Endodermal cell (in vitro differentiated cells): ENCODE measurements at regions not wholly inside any gene's neighbourhood (a gene's known extent, or its start where the extent isn't known, plus 50 kb on each side); places are given as distances from the start of the nearest gene placed in this dataset.

ENCODE experiments used
- DNase-seq: peaks from one replicate; pipeline ENCODE4 v3.0.0-alpha.2; 2017
- H3K27ac ChIP-seq: 2 replicates; pipeline ENCODE4 v1.5.1; 2013; ENCODE audit warnings: mild to moderate bottlenecking, low read depth, low read length, moderate library complexity
- H3K27me3 ChIP-seq: 2 replicates; pipeline ENCODE4 v1.6.1; 2013; ENCODE audit warnings: mild to moderate bottlenecking, low read length, moderate library complexity; ENCODE audit not compliant: insufficient read depth, control insufficient read depth, poor library complexity, severe bottlenecking
- H3K36me3 ChIP-seq: 2 replicates; pipeline ENCODE4 v1.7.0; 2013; ENCODE audit warnings: mild to moderate bottlenecking, low read length, moderate library complexity; ENCODE audit not compliant: control insufficient read depth, insufficient read depth
- H3K4me1 ChIP-seq: one replicate; pipeline ENCODE4 v1.7.0; 2013; ENCODE audit warnings: low read length; ENCODE audit not compliant: control insufficient read depth, insufficient read depth
- H3K4me3 ChIP-seq: 2 replicates; pipeline ENCODE4 v1.5.1; 2013; ENCODE audit warnings: mild to moderate bottlenecking, low read length, moderate library complexity
- H3K9ac ChIP-seq: 2 replicates; pipeline ENCODE4 v1.6.1; 2013; ENCODE audit warnings: mild to moderate bottlenecking, low read length, moderate library complexity; ENCODE audit not compliant: poor library complexity, severe bottlenecking; ENCODE audit errors: extremely low read depth
- H3K9me3 ChIP-seq: 2 replicates; pipeline ENCODE4 v1.6.1; 2013; ENCODE audit warnings: mild to moderate bottlenecking, low read length, moderate library complexity; ENCODE audit not compliant: control insufficient read depth
- H3K27ac Mint-ChIP-seq: 2 replicates; pipeline ENCODE4 v1.8.0; 2020; ENCODE audit warnings: mixed read lengths
- H3K27me3 Mint-ChIP-seq: 2 replicates; pipeline ENCODE4 v1.8.0; 2021; ENCODE audit warnings: mild to moderate bottlenecking, mixed read lengths; ENCODE audit not compliant: insufficient read depth
- H3K36me3 Mint-ChIP-seq: 2 replicates; pipeline ENCODE4 v1.8.0; 2020; ENCODE audit warnings: low read depth, mixed read lengths
- H3K4me1 Mint-ChIP-seq: 2 replicates; pipeline ENCODE4 v1.8.0; 2020; ENCODE audit warnings: mixed read lengths
- H3K4me3 Mint-ChIP-seq: 2 replicates; pipeline ENCODE4 v1.8.0; 2020; ENCODE audit warnings: mild to moderate bottlenecking, moderate library complexity, mixed read lengths
- H3K9me3 Mint-ChIP-seq: 2 replicates; pipeline ENCODE4 v1.8.0; 2020; ENCODE audit warnings: mild to moderate bottlenecking, mixed read lengths
- CTCF ChIP-seq: fragments of 200-600 bp; sonication (generic); conservative IDR thresholded peaks from 2 replicates; pipeline ENCODE4 v1.5.0; 2021; ENCODE audit warnings: antibody characterized with exemption, mild to moderate bottlenecking
- WGBS, 2 experiments: methylation state at CpG; one replicate each; pipeline versions ENCODE4 v1.1.5 to v1.1.7; 2013; ENCODE audit warnings: missing lambda C conversion rate in 2 of 2, mixed read lengths in 1 of 2; ENCODE audit not compliant: insufficient coverage in 1 of 2, insufficient read length in 1 of 2; 5-methylcytosine and 5-hydroxymethylcytosine counted together

- TF ChIP-seq CTCF = no peak
- Histone ChIP-seq H3K9ac (no peak overlapping the region), H3K4me3 (no peak overlapping the region), H3K4me1 (no peaks in the 10 kb centered on the region), H3K27ac (no peak overlapping the region), H3K9me3 (no peaks in the 10 kb centered on the region), H3K36me3 (no peaks in the 10 kb centered on the region), H3K27me3 (no peaks in the 10 kb centered on the region)
- H3K9me3 Mint-ChIP-seq = peaks cover 6% of the 10 kb centered on the region
- H3K27ac Mint-ChIP-seq = no peak overlapping the region
- peaks cover 3% of the 10 kb centered on the region for H3K36me3 Mint-ChIP-seq
- H3K4me1 Mint-ChIP-seq = peaks cover 8% of the 10 kb centered on the region
- no peak overlapping the region for H3K4me3 Mint-ChIP-seq
- no peak for DNase-seq
- no peaks in the 10 kb centered on the region for H3K27me3 Mint-ChIP-seq
- 100% methylated on average over 3 of the region's 4 CpGs; no CpG with 5 or more reads in 1 of the 2 experiments for WGBS, 2 experiments
Measured at GRCh38 chr4:136097676-136098075, 1434.6 kb downstream of the PCDH18 start.

GRCh38 chr4:136088211-136088867, 1444.0 kb downstream of the PCDH18 start:
- Mint-ChIP-seq H3K27me3 (no peaks in the 10 kb centered on the region), H3K27ac (no peak overlapping the region)
- H3K9me3 ChIP-seq = no peaks in the 10 kb centered on the region

DNA sequence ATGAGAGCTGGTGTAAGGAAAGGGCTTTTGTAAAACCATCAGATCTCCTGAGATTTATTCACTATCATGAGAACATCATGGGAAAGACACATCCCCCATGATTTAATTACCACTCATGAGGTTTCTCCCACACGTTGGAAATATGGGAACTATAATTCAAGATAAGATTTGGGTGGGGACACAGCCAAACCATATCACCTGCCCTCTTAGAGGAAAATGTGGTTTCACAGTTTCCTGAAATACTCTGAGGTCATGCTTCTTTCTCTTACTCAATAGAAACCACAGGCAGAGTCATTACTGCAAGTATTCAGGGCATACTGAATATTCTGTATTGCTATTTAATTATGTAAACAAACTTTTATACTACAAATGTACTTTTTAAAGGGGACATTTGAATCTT, 1453.3 kb downstream of the PCDH18 start:
- no peak for TF ChIP-seq CTCF
- peaks cover 10% of the 10 kb centered on the region for H3K4me1 ChIP-seq
- H3K4me3 Mint-ChIP-seq = no peak overlapping the region
- no peak for DNase-seq
- no peaks in the 10 kb centered on the region for H3K9me3 ChIP-seq
- 82% methylated on average over 1 of the region's 1 CpG; no CpG with 5 or more reads in 1 of the 2 experiments for WGBS, 2 experiments
- peaks cover 23% of the 10 kb centered on the region for H3K4me1 Mint-ChIP-seq
- H3K36me3 Mint-ChIP-seq = no peaks in the 10 kb centered on the region
- no peak overlapping the region for H3K4me3 ChIP-seq
- H3K9ac ChIP-seq = no peak overlapping the region
- H3K27ac Mint-ChIP-seq = no peak overlapping the region
- H3K27me3 Mint-ChIP-seq = no peaks in the 10 kb centered on the region
- no peaks in the 10 kb centered on the region for H3K27me3 ChIP-seq
- no peak overlapping the region for H3K27ac ChIP-seq
- H3K9me3 Mint-ChIP-seq = no peaks in the 10 kb centered on the region
- H3K36me3 ChIP-seq = no peaks in the 10 kb centered on the region

More at GRCh38 chr4:136088211-136088867, 1444.0 kb downstream of the PCDH18 start:
- Mint-ChIP-seq H3K4me1 (peaks cover 11% of the 10 kb centered on the region), H3K4me3 (no peak overlapping the region), H3K9me3 (no peaks in the 10 kb centered on the region), H3K36me3 (no peaks in the 10 kb centered on the region)
- no peaks in the 10 kb centered on the region for H3K36me3 ChIP-seq
- H3K27ac ChIP-seq = no peak overlapping the region
- no peaks in the 10 kb centered on the region for H3K27me3 ChIP-seq
- DNase-seq = no peak
- H3K9ac ChIP-seq = no peak overlapping the region
- H3K4me1 ChIP-seq = peaks cover 8% of the 10 kb centered on the region
- TF ChIP-seq CTCF = no peak
- 97 to 100% methylated on average over 3 to 4 of the region's 4 CpGs for WGBS, 2 experiments
- H3K4me3 ChIP-seq = no peak overlapping the region
